K562 (cell line): ENCODE measurements at regions not wholly inside any gene's neighbourhood (a gene's known extent, or its start where the extent isn't known, plus 50 kb on each side); places are given as distances from the start of the nearest gene placed in this dataset.

ENCODE experiments used
- ATAC-seq: fragments of 200-7000 bp; cut with Tn5 transposase; 3 replicates; pipeline ENCODE4 v1.9.1; 2020; ENCODE audit warnings: moderate library complexity
- BruUV-seq: library from RNA; stranded (reverse); fragments of 400-500 nt; replicated peaks from 2 replicates; lab custom pipeline; 2021; lab: Mats Ljungman, UMichigan
- CTCF ChIA-PET: fragments of 300-600 bp; formaldehyde crosslinking; extraction: SDS; loops from one replicate; lab custom pipeline; 2021; ENCODE audit warnings: low intra/inter-chr PET ratio; lab: Yijun Ruan, JAX
- POLR2A ChIA-PET: fragments of 300-600, 350-650 bp; sonication (Branson Sonifier 250); formaldehyde crosslinking; extraction: SDS; loops from one replicate; lab custom pipeline; 2021; ENCODE audit warnings: antibody characterized with exemption, inconsistent platforms; lab: Yijun Ruan, JAX
- DNase-seq, 4 experiments: peaks; one replicate each; pipeline versions ENCODE4 v3.0.0 to v3.0.0-alpha.2; 2011 to 2018; ENCODE audit warnings: low spot score in 3 of 4, mixed read lengths in 3 of 4; ENCODE audit errors: extremely low read depth in 1 of 4
- FAIRE-seq: peaks from 2 replicates; lab custom pipeline; 2011; peaks lifted over from hg19 to GRCh38; lab: Jason Lieb, UNC
- H2AFZ ChIP-seq: 2 replicates; pipeline ENCODE4 v1.6.0; 2011; ENCODE audit warnings: low read depth, low read length, control low read depth, inconsistent platforms
- H3K27ac ChIP-seq: fragments of 200-600 bp; 3 replicates; pipeline ENCODE4 v1.8.0; 2011; ENCODE audit warnings: low read depth, mild to moderate bottlenecking, control low read depth, inconsistent platforms, low read length, moderate library complexity, mixed read lengths; ENCODE audit errors: extremely low read depth
- H3K27me3 ChIP-seq, 2 experiments: fragments of 300-600 bp in 1 of 2; 2 replicates in 1 of 2; 3 replicates in 1 of 2; pipeline versions ENCODE4 v1.6.0 to v1.8.0; 2011; ENCODE audit warnings: inconsistent platforms in 2 of 2, low read length in 2 of 2, mild to moderate bottlenecking in 1 of 2, mixed read lengths in 1 of 2, moderate library complexity in 1 of 2; ENCODE audit not compliant: control insufficient read depth in 2 of 2, insufficient read depth in 2 of 2
- H3K36me3 ChIP-seq: fragments of 300-600 bp; 3 replicates; pipeline ENCODE4 v1.8.0; 2011; ENCODE audit warnings: mild to moderate bottlenecking, low read length, inconsistent platforms; ENCODE audit not compliant: control insufficient read depth, insufficient read depth
- H3K4me1 ChIP-seq, 2 experiments: fragments of 200-600 bp in 1 of 2; replicated peaks in 1 of 2; 2 replicates in 1 of 2; 3 replicates in 1 of 2; pipeline versions ENCODE4 v1.5.1 to v1.8.0; 2011; ENCODE audit warnings: inconsistent platforms in 2 of 2, low read length in 2 of 2, mild to moderate bottlenecking in 1 of 2, mixed read lengths in 1 of 2, moderate library complexity in 1 of 2; ENCODE audit not compliant: control insufficient read depth in 2 of 2, insufficient read depth in 2 of 2
- H3K4me2 ChIP-seq: 2 replicates; pipeline ENCODE4 v1.6.1; 2011; ENCODE audit warnings: low read length, control low read depth, inconsistent platforms, mixed read lengths; ENCODE audit not compliant: insufficient read depth
- H3K4me3 ChIP-seq: fragments of 200-600 bp; sonication (generic), shearing (Covaris generic); 2 replicates; pipeline ENCODE4 v1.5.1; 2016; ENCODE audit warnings: control low read depth, inconsistent platforms
- H3K79me2 ChIP-seq: fragments of 200-600 bp; 3 replicates; pipeline ENCODE4 v1.8.0; 2011; ENCODE audit warnings: low read length, inconsistent platforms; ENCODE audit not compliant: control insufficient read depth, insufficient read depth
- H3K9ac ChIP-seq, 2 experiments: 2 replicates each; pipeline versions ENCODE4 v1.6.0 to v1.6.1; 2011; ENCODE audit warnings: low read depth in 2 of 2, low read length in 2 of 2, control low read depth in 1 of 2, inconsistent platforms in 1 of 2, mild to moderate bottlenecking in 1 of 2, mixed read lengths in 1 of 2; ENCODE audit not compliant: insufficient read depth in 1 of 2
- H3K9me1 ChIP-seq: one replicate; pipeline ENCODE4 v1.6.0; 2011; ENCODE audit warnings: inconsistent platforms, mild to moderate bottlenecking, low read length, moderate library complexity; ENCODE audit not compliant: control insufficient read depth, insufficient read depth
- H3K9me3 ChIP-seq: replicated peaks from 2 replicates; pipeline ENCODE4 v1.5.1; 2011; ENCODE audit warnings: low read depth, low read length, inconsistent platforms; ENCODE audit not compliant: control insufficient read depth, insufficient read depth
- H4K20me1 ChIP-seq: replicated peaks from 2 replicates; pipeline ENCODE4 v1.6.1; 2011; ENCODE audit warnings: low read length, inconsistent platforms, mixed read lengths; ENCODE audit not compliant: control insufficient read depth, insufficient read depth
- CBX2 ChIP-seq: fragments of 200-600 bp; sonication (generic); IDR thresholded peaks from one replicate; pipeline ENCODE4 v1.6.1; 2012; ENCODE audit warnings: mild to moderate bottlenecking, low read length, inconsistent platforms; ENCODE audit not compliant: insufficient read depth, poor library complexity, severe bottlenecking
- ETV6 ChIP-seq, 3 experiments: fragments of 150-350 bp in 1 of 3; sonication (generic) in 1 of 3; formaldehyde crosslinking in 1 of 3; IDR thresholded peaks; 2 replicates each; pipeline versions ENCODE4 v1.6.1 to v1.8.0; 2014 to 2022; ENCODE audit warnings: borderline replicate concordance in 2 of 3, low read depth in 2 of 3, antibody characterized with exemption in 1 of 3, low read length in 1 of 3, mild to moderate bottlenecking in 1 of 3, missing genetic modification reagents in 1 of 3
- FOXJ3 ChIP-seq: sonication (generic); formaldehyde crosslinking; IDR thresholded peaks from 2 replicates; pipeline ENCODE4 v1.4.0; 2020; ENCODE audit warnings: mild to moderate bottlenecking, missing genetic modification reagents
- GTF2A2 ChIP-seq: IDR thresholded peaks from 2 replicates; pipeline ENCODE4 v1.6.1; 2016; ENCODE audit warnings: mild to moderate bottlenecking, missing genetic modification characterization, missing compliant biosample characterization
- HMG20A ChIP-seq: fragments of 450-650 bp; formaldehyde crosslinking; conservative IDR thresholded peaks from 2 replicates; pipeline ENCODE4 v1.4.0; 2020; ENCODE audit warnings: mild to moderate bottlenecking, mixed read lengths
- MYNN ChIP-seq, 2 experiments: sonication (generic); formaldehyde crosslinking in 1 of 2; IDR thresholded peaks; 2 replicates each; pipeline versions ENCODE4 v1.5.0 to v1.6.1; 2016 to 2020; ENCODE audit warnings: antibody characterized with exemption in 1 of 2, missing genetic modification reagents in 1 of 2
- NCOA2 ChIP-seq, 2 experiments: fragments of 450-650 bp; IDR thresholded peaks; 2 replicates each; pipeline ENCODE4 v1.6.1; 2018; ENCODE audit warnings: mild to moderate bottlenecking in 2 of 2, moderate library complexity in 1 of 2; ENCODE audit not compliant: partially characterized antibody in 2 of 2
- NCOA4 ChIP-seq: fragments of 450-650 bp; IDR thresholded peaks from 2 replicates; pipeline ENCODE4 v1.6.1; 2018; ENCODE audit warnings: mild to moderate bottlenecking; ENCODE audit not compliant: partially characterized antibody
- NCOR1 ChIP-seq: fragments of 450-650 bp; IDR thresholded peaks from 2 replicates; pipeline ENCODE4 v1.6.1; 2016; ENCODE audit warnings: mild to moderate bottlenecking, moderate library complexity
- RHOXF2B ChIP-seq: fragments of 250-450 bp; sonication (Bioruptor Pico); conservative IDR thresholded peaks from 2 replicates; pipeline ENCODE4 v1.5.1; 2021
- TRIM25 ChIP-seq: fragments of 450-650 bp; IDR thresholded peaks from 2 replicates; pipeline ENCODE4 v1.7.0; 2016; ENCODE audit warnings: borderline replicate concordance
- ZNF143 ChIP-seq: sonication (generic); formaldehyde crosslinking; IDR thresholded peaks from 2 replicates; pipeline ENCODE4 v1.9.0; 2022; ENCODE audit warnings: mild to moderate bottlenecking, missing genetic modification reagents
- ZNF316 ChIP-seq: fragments of 450-650 bp; IDR thresholded peaks from 2 replicates; pipeline ENCODE4 v1.6.1; 2016
- ZNF707 ChIP-seq: fragments of 250-450 bp; sonication (Bioruptor Pico); conservative IDR thresholded peaks from 2 replicates; pipeline ENCODE4 v1.8.0; 2022; ENCODE audit warnings: inconsistent platforms, mild to moderate bottlenecking, moderate library complexity
- WGBS: fragments of 100-300 bp; shearing (Covaris generic); methylation state at CpG from one replicate; pipeline ENCODE4 v1.1.6; 2016; ENCODE audit warnings: low coverage, mixed read lengths; ENCODE audit not compliant: insufficient coverage; ENCODE audit errors: missing lambda C conversion rate; 5-methylcytosine and 5-hydroxymethylcytosine counted together
- in situ Hi-C: fragments of 300-500 bp; cut with MboI; formaldehyde crosslinking; loops from 4 replicates; pipeline ENCODE4 v1.15.0; 2018; ENCODE audit warnings: inconsistent platforms, mixed read lengths
- intact Hi-C: fragments of 100-400 bp; cut with micrococcal nuclease; formaldehyde crosslinking; loops from 2 replicates; pipeline ENCODE4 v1.14.2; 2022

DNA sequence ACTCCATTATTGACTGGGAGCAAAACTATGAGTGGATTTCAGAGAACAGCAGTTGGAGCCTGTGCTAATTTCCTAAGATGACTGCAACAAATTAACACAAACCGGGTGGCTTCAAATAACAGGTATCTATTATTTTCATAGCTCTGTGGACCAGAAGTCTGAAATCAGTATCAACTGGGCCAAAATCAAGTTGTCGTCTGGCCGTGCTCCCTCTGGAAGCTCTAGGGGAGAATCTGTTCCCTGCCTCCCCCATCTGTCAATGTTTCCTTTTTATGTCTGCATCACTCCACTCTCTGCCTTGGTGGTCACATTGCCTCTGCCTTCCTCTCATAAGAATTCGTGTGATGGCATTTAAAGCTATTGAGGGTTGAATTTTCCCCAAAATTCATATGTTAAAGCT lies 269.8 kb downstream of the TMX3 start:
- Histone ChIP-seq H3K9me1 (no peaks in the 10 kb centered on the region), H3K36me3 (no peaks in the 10 kb centered on the region), H3K9me3 (no peaks in the 10 kb centered on the region), H2AFZ (no peak overlapping the region), H3K9ac (no peak overlapping the region), H3K4me3 (no peak overlapping the region)
- FAIRE-seq (no peak), DNase-seq (no peak), ATAC-seq (no peak)
- WGBS, result 0% methylated on average over 4 of the region's 4 CpGs
- no peak for TF ChIP-seq HMG20A (CRISPR knock-in tag)
- no peak for TF ChIP-seq FOXJ3
- no peak for TF ChIP-seq NCOA2 (IDR thresholded peaks at IDR 0.05; ENCODE audit: partially characterized antibody in 2 of 2)
- TF ChIP-seq, all 486 proteins: peak for 0
- no peaks in the 10 kb centered on the region for H3K79me2 ChIP-seq
- ChIA-PET CTCF (no interaction called here), POLR2A (no interaction called here)
- H4K20me1 ChIP-seq, result no peaks in the 10 kb centered on the region
- H3K27ac ChIP-seq, result no peak overlapping the region
- H3K27me3 ChIP-seq, result no peaks in the 10 kb centered on the region
- no peaks in the 10 kb centered on the region for H3K4me1 ChIP-seq
- intact Hi-C loops (no loop called here), in situ Hi-C loops (no loop called here)
- no TSS peak for BruUV-seq
- H3K4me2 ChIP-seq, result no peak overlapping the region

GRCh38 chr18:68441241-68441640 lies 273.7 kb downstream of the TMX3 start:
- in situ Hi-C loops (no loop called here), intact Hi-C loops (no loop called here)
- POLR2A ChIA-PET, result no interaction called here
- TF ChIP-seq MYNN (IDR thresholded peaks at IDR 0.05), result no peak
- no peak for TF ChIP-seq MYNN (CRISPR knock-in tag; IDR thresholded peaks at IDR 0.05)
- no peak for TF ChIP-seq CBX2
- TF ChIP-seq NCOR1, result no peak
- TF ChIP-seq ETV6 (IDR thresholded peaks at IDR 0.05; ENCODE audit: borderline replicate concordance in 1 of 2, low read depth in 2 of 2, low read length in 1 of 2), result no peak
- no peak for TF ChIP-seq ETV6 (CRISPR knock-in tag; IDR thresholded peaks at IDR 0.05; ENCODE audit: borderline replicate concordance)
- TF ChIP-seq ZNF707 (CRISPR knock-in tag), result no peak
- TF ChIP-seq TRIM25, result no peak
- TF ChIP-seq NCOA4, result no peak
- TF ChIP-seq ZNF143, result no peak
- TF ChIP-seq GTF2A2 (tag), result no peak
- TF ChIP-seq RHOXF2B (CRISPR knock-in tag), result no peak
- no peak for TF ChIP-seq ZNF316
- Histone ChIP-seq H2AFZ (no peak overlapping the region), H4K20me1 (no peaks in the 10 kb centered on the region), H3K4me1 (no peaks in the 10 kb centered on the region), H3K27ac (no peak overlapping the region), H3K27me3 (no peaks in the 10 kb centered on the region), H3K36me3 (no peaks in the 10 kb centered on the region), H3K9me3 (no peaks in the 10 kb centered on the region), H3K9me1 (no peaks in the 10 kb centered on the region), H3K4me3 (no peak overlapping the region), H3K79me2 (no peaks in the 10 kb centered on the region), H3K9ac (no peak overlapping the region), H3K4me2 (no peak overlapping the region)
- WGBS, result 0% methylated on average over 3 of the region's 3 CpGs
- ATAC-seq (no peak), FAIRE-seq (no peak), DNase-seq (no peak)
- CTCF ChIA-PET, result no interaction called here
- BruUV-seq, result no TSS peak
